C4-2B (cell line): ENCODE measurements at regions not wholly inside any gene's neighbourhood (a gene's known extent, or its start where the extent isn't known, plus 50 kb on each side); places are given as distances from the start of the nearest gene placed in this dataset.

Source experiments
- H3K27ac ChIP-seq: fragments of 450-650 bp; 2 replicates; pipeline ENCODE4 v1.5.1; 2017
- CTCF ChIP-seq: fragments of 450-650 bp; conservative IDR thresholded peaks from 2 replicates; pipeline ENCODE4 v1.5.1; 2017; ENCODE audit warnings: mild to moderate bottlenecking
- ZFX ChIP-seq: fragments of 450-650 bp; IDR thresholded peaks from 2 replicates; pipeline ENCODE4 v1.6.1; 2017

- no peak overlapping the region for H3K27ac ChIP-seq
- TF ChIP-seq ZFX (no peak), CTCF (no peak)
Measured at GRCh38 chr2:601806-602455, 75.3 kb downstream of the TMEM18 start.

- H3K27ac ChIP-seq = no peak overlapping the region
- no peak for TF ChIP-seq ZFX
- no peak for TF ChIP-seq CTCF
Measured at GRCh38 chr2:601387-601698, 75.9 kb downstream of the TMEM18 start.

- TF ChIP-seq ZFX (no peak), CTCF (no peak)
- no peak overlapping the region for H3K27ac ChIP-seq
Measured at GRCh38 chr2:600542-601386, 76.4 kb downstream of the TMEM18 start.

- no peak overlapping the region for H3K27ac ChIP-seq
- TF ChIP-seq ZFX (no peak), CTCF (no peak)
Measured at GRCh38 chr2:599601-600000, 77.6 kb downstream of the TMEM18 start.

- H3K27ac ChIP-seq = no peak overlapping the region
- TF ChIP-seq ZFX = no peak
- no peak for TF ChIP-seq CTCF
Measured at GRCh38 chr2:598058-598802, 79.0 kb downstream of the TMEM18 start.

GRCh38 chr2:595831-596592, 81.2 kb downstream of the TMEM18 start:
- no peak overlapping the region for H3K27ac ChIP-seq

More at GRCh38 chr2:595831-596592, 81.2 kb downstream of the TMEM18 start:
- no peak for TF ChIP-seq ZFX
- no peak for TF ChIP-seq CTCF
